Fibroblast of pulmonary artery (primary cell): ENCODE measurements at regions not wholly inside any gene's neighbourhood (a gene's known extent, or its start where the extent isn't known, plus 50 kb on each side); places are given as distances from the start of the nearest gene placed in this dataset.
"Not testable (repeated sequence)": the region's sequence is repeated elsewhere in the genome, so short reads cannot be mapped to it uniquely, and the experiment has no call there.

Source experiments
- DNase-seq: peaks from one replicate; pipeline ENCODE4 v3.0.0-alpha.2; 2010; ENCODE audit warnings: low read depth
- H3K4me3 ChIP-seq: replicated peaks from 2 replicates; pipeline ENCODE4 v1.5.1; 2011; ENCODE audit warnings: low read depth, mild to moderate bottlenecking, control low read depth, low read length, moderate library complexity
- CTCF ChIP-seq: IDR thresholded peaks from 2 replicates; pipeline ENCODE4 v1.5.1; 2011; ENCODE audit warnings: mild to moderate bottlenecking, control low read depth, low read length, inconsistent platforms; ENCODE audit errors: missing control alignments

DNA sequence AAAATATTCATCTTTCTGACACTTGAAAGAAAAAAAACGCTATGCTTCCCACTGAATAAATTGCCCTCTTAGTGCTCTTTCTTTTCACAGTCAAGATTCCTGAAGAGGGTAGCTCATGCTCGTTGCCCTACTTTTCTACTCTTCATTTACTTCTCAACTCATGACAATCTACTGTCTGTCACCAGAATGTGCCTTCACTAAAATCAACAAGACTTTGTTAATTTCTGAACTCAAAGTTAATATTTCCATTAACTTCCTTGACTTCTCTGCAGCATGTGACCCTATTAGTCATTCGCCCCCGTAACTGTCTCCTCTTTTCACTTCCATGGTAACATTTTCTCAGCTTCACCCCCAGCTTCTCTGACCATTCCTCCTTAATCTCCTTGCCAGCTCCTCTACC lies 98.9 kb upstream of the MAPRE2 start:
- TF ChIP-seq CTCF: no peak
- no peak for DNase-seq
- no peak overlapping the region for H3K4me3 ChIP-seq

DNA sequence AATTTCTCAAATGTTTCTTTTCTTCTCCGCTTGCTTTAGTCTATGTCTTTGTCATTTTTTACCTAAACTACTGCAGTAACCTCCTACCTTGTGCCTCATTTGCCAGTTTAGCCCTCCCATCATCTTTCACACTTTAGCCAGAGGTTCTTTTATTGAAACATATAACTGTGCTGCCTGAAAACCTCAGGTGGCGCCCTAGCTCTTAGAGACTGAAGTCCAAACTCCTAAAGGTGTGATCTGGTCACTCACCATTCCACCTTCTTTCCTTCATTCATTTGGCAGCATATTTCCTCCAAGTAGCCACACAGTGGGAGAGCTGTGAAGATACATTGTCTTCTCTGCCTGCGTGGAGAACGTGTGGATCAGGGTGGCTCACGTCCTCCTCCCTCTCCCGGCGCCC lies 98.2 kb upstream of the MAPRE2 start:
- no peak for TF ChIP-seq CTCF
- no peak for DNase-seq
- H3K4me3 ChIP-seq: no peak overlapping the region

- no peak for DNase-seq
- no peak for TF ChIP-seq CTCF
- H3K4me3 ChIP-seq: no peak overlapping the region
These were observed 97.6 kb upstream of the MAPRE2 start for GRCh38 chr18:34943587-34943986.

GRCh38 chr18:34947711-34948125 lies 93.5 kb upstream of the MAPRE2 start:
- no peak overlapping the region for H3K4me3 ChIP-seq
- DNase-seq: peak; percentile 39
- no peak for TF ChIP-seq CTCF

GRCh38 chr18:34951625-34952379 lies 89.4 kb upstream of the MAPRE2 start:
- H3K4me3 ChIP-seq: no peak overlapping the region
- no peak for DNase-seq
- TF ChIP-seq CTCF: no peak

DNA sequence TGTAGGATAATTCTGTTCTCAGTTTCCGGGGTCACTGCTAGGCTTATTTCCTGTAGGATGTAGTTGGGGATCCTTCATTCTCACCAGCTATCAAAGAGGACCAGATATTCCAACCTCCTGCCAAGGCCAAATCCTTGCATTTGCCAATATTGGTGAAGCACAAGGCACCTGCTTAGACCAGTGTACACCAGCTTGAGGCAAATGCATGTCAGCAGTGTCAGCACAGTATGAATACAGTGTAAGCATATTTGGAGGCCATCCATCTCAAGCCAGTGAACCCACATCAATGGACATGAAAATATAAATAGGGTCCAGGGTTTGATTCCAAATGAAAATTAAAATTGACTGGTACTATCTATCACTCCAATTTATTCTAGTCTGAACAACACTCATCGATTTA lies 88.0 kb upstream of the MAPRE2 start:
- DNase-seq: no peak
- no peak overlapping the region for H3K4me3 ChIP-seq
- no peak for TF ChIP-seq CTCF

GRCh38 chr18:34955494-34955893 lies 85.7 kb upstream of the MAPRE2 start:
- not testable (repeated sequence) for H3K4me3 ChIP-seq

More at GRCh38 chr18:34955494-34955893, 85.7 kb upstream of the MAPRE2 start:
- DNase-seq: not testable (repeated sequence)
